Activated CD8-positive, alpha-beta T cell treated with anti-CD3 and anti-CD28 coated beads for 36 hours (primary cell): ENCODE measurements at regions not wholly inside any gene's neighbourhood (a gene's known extent, or its start where the extent isn't known, plus 50 kb on each side); places are given as distances from the start of the nearest gene placed in this dataset.
A peak's percentile ranks its signal among the peaks of the same experiment; 100 is the strongest.

Source experiments
- ATAC-seq: fragments of 200-7000 bp; cut with Tn5 transposase; one replicate; pipeline ENCODE4 v1.10.0; 2021; ENCODE audit warnings: mild to moderate bottlenecking, moderate library complexity
- CTCF ChIA-PET: fragments of 350-600 bp; sonication (Branson Sonifier 250); formaldehyde crosslinking; loops from one replicate; lab custom pipeline; 2021; ENCODE audit warnings: antibody characterized with exemption; lab: Charles Lee
- POLR2A ChIA-PET: fragments of 350-600 bp; sonication (Branson Sonifier 250); formaldehyde crosslinking; loops from one replicate; lab custom pipeline; 2021; ENCODE audit warnings: antibody characterized with exemption; lab: Charles Lee
- DNase-seq: peaks from one replicate; pipeline ENCODE4 v3.0.0-alpha.2; 2020
- H3K27ac Mint-ChIP-seq: one replicate; pipeline ENCODE4 v1.8.0; 2021; ENCODE audit warnings: mild to moderate bottlenecking, mixed read lengths
- H3K27me3 Mint-ChIP-seq: one replicate; pipeline ENCODE4 v1.8.0; 2021; ENCODE audit warnings: mixed read lengths
- H3K36me3 Mint-ChIP-seq: one replicate; pipeline ENCODE4 v1.8.0; 2021; ENCODE audit warnings: low read depth, mixed read lengths
- H3K4me1 Mint-ChIP-seq: one replicate; pipeline ENCODE4 v1.8.0; 2021; ENCODE audit warnings: low read depth, mixed read lengths
- H3K4me3 Mint-ChIP-seq: one replicate; pipeline ENCODE4 v1.8.0; 2021; ENCODE audit warnings: mild to moderate bottlenecking, moderate library complexity, mixed read lengths
- H3K9me3 Mint-ChIP-seq: one replicate; pipeline ENCODE4 v1.8.0; 2021; ENCODE audit warnings: mixed read lengths
- intact Hi-C: fragments of 100-400 bp; cut with micrococcal nuclease; formaldehyde crosslinking; loops from one replicate; pipeline ENCODE4 v1.10.0; 2022
- TF ChIP-seq, protein P1 (sequence below): fragments of 200-600 bp; IDR thresholded peaks from one replicate; pipeline ENCODE4 v1.8.0; 2022; ENCODE audit warnings: antibody characterized with exemption, mild to moderate bottlenecking

- TF ChIP-seq, protein P1, sequence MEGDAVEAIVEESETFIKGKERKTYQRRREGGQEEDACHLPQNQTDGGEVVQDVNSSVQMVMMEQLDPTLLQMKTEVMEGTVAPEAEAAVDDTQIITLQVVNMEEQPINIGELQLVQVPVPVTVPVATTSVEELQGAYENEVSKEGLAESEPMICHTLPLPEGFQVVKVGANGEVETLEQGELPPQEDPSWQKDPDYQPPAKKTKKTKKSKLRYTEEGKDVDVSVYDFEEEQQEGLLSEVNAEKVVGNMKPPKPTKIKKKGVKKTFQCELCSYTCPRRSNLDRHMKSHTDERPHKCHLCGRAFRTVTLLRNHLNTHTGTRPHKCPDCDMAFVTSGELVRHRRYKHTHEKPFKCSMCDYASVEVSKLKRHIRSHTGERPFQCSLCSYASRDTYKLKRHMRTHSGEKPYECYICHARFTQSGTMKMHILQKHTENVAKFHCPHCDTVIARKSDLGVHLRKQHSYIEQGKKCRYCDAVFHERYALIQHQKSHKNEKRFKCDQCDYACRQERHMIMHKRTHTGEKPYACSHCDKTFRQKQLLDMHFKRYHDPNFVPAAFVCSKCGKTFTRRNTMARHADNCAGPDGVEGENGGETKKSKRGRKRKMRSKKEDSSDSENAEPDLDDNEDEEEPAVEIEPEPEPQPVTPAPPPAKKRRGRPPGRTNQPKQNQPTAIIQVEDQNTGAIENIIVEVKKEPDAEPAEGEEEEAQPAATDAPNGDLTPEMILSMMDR: no peak
- intact Hi-C loops: no loop called here
- peaks cover 2% of the 10 kb centered on the region for H3K27me3 Mint-ChIP-seq
Measured at GRCh38 chr19:29299416-29300380, 86.7 kb upstream of the UQCRFS1 start.

DNA sequence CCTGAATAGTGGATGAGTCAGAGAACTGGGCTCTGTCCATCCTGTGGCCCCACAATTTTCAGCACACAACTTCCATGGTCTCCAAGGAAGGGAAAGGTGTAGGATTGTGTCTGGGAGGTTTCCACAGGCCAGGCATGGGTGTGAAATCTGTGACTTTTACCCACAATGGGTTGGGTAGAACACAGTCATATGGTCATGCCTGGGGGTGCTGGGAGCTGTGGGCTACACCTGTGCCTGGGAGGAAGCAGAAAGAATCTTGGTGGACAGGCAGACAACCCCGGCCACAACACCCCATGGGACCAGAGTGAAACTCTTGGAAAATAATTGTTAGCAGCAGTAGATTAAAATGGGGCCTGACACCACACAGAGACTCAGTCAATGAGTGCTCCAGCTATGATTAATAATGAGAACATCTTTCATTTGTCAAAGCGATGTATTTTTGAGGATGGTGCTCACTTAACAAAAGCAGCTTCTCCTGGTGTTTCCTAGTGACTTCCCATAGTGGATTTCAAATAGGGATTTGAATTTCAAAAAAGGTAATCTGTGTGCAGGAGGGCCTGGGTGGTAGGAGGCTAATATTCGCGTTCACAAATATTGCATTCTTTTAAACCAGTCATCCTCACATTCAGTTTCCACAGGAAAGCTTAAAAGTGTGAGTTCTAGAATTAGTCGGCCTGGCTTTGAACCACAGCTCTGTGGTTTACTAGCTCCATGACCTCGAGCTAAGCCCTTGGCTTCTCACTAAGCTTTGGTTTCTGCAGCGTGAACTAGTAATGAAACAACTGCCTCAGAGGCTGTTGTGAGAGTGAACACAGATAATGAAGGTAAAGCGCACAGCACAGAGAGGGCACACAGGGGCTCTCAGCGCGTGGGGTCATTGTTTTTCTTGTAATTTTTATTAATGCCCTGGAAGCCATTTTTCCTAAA is 89.3 kb upstream of the UQCRFS1 start:
- H3K36me3 Mint-ChIP-seq: no peaks in the 10 kb centered on the region
- ATAC-seq (peak; percentile 58), DNase-seq (peak; percentile 15)
- H3K27me3 Mint-ChIP-seq: peaks cover 7% of the 10 kb centered on the region
- POLR2A ChIA-PET: no interaction called here
- no peak overlapping the region for H3K27ac Mint-ChIP-seq
- CTCF ChIA-PET: interaction anchor here (0.9 to 2.4 kb wide), 3 partner anchors 39 to 226 kb away, joined by 3 to 7 read pairs (median 3); no protein-coding TSS in a partner anchor
- no peak overlapping the region for H3K4me3 Mint-ChIP-seq
- H3K9me3 Mint-ChIP-seq: no peaks in the 10 kb centered on the region
- intact Hi-C loops: no loop called here
- H3K4me1 Mint-ChIP-seq: peaks cover 4% of the 10 kb centered on the region
- TF ChIP-seq, protein P1: no peak

More at GRCh38 chr19:29299416-29300380, 86.7 kb upstream of the UQCRFS1 start:
- Mint-ChIP-seq H3K27ac (no peak overlapping the region), H3K4me1 (peaks cover 4% of the 10 kb centered on the region), H3K9me3 (no peaks in the 10 kb centered on the region), H3K4me3 (no peak overlapping the region), H3K36me3 (no peaks in the 10 kb centered on the region)
- ATAC-seq (no peak), DNase-seq (no peak)
- CTCF ChIA-PET: no interaction called here
- POLR2A ChIA-PET: no interaction called here

GRCh38 chr19:29303069-29303718 is 90.2 kb upstream of the UQCRFS1 start:
- DNase-seq: peak; percentile 12
- H3K27ac Mint-ChIP-seq: no peak overlapping the region
- CTCF ChIA-PET: interaction anchor here (0.9 to 2.4 kb wide), 3 partner anchors 40 to 225 kb away, joined by 3 to 7 read pairs (median 3); no protein-coding TSS in a partner anchor
- H3K36me3 Mint-ChIP-seq: no peaks in the 10 kb centered on the region
- H3K9me3 Mint-ChIP-seq: no peaks in the 10 kb centered on the region
- H3K4me1 Mint-ChIP-seq: peaks cover 4% of the 10 kb centered on the region
- no peak for ATAC-seq
- no peak overlapping the region for H3K4me3 Mint-ChIP-seq
- POLR2A ChIA-PET: no interaction called here
- H3K27me3 Mint-ChIP-seq: peaks cover 11% of the 10 kb centered on the region
- TF ChIP-seq, protein P1: no peak
- intact Hi-C loops: no loop called here

DNA sequence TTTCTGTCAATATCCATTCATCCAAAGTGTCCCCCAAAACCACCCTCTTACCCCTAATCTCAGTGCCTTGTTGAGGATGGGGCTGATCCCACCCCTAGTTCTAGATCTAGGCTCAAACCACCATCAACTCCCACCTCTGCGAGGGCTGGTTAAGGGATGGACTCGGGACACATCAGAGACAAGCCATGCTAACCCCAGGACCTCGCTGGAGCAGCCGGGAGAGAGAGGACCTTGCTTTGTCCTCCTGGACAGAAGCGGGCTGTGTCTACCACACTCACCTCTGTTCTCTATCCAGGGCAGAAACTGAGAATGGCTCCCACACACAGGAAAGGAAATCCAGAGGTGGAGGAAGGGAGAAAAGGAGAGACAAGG is 90.8 kb upstream of the UQCRFS1 start:
- TF ChIP-seq, protein P1: no peak
- Mint-ChIP-seq H3K4me1 (peaks cover 4% of the 10 kb centered on the region), H3K27me3 (peaks cover 14% of the 10 kb centered on the region), H3K36me3 (no peaks in the 10 kb centered on the region), H3K9me3 (no peaks in the 10 kb centered on the region), H3K4me3 (no peak overlapping the region), H3K27ac (no peak overlapping the region)
- DNase-seq (no peak), ATAC-seq (no peak)
- CTCF ChIA-PET: interaction anchor here (1.2 kb wide), 1 partner anchor 44 kb away, joined by 3 read pairs; no protein-coding TSS in a partner anchor
- intact Hi-C loops: no loop called here
- POLR2A ChIA-PET: no interaction called here
